CD1c-positive myeloid dendritic cell (primary cell): ENCODE measurements at regions not wholly inside any gene's neighbourhood (a gene's known extent, or its start where the extent isn't known, plus 50 kb on each side); places are given as distances from the start of the nearest gene placed in this dataset.
A peak's percentile ranks its signal among the peaks of the same experiment; 100 is the strongest.

Experiments
- DNase-seq: peaks from one replicate; pipeline ENCODE4 v3.0.0-alpha.2; 2016; ENCODE audit errors: extremely low spot score

DNA sequence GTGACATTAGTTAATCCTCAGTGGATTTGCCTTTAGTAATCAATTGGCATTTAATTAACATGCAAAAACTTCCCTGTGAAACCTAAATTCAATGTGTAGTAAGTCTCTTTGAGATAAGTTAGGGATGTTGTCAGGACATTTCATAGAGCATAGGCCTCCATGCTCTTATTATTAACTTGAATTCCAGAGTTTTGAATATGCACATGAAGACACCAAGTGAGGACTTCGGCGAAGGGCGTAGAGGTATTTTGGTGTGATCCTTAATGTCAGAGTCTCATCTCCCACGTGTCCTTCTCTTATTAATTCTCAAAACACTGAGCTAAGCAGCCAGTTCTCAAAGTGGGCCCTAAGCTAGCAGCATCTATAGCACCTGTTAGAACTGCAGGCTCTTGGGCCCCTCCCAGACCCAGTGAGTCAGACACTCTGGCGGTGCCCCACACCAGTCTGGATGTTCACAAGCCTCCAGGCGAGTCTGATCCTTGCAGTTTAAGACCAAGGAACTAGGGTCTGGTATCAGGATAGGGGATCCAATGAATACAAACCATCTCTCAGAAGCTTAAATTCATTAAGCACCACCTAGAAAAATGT lies 292.1 kb downstream of the QKI start:
- no peak for DNase-seq

DNA sequence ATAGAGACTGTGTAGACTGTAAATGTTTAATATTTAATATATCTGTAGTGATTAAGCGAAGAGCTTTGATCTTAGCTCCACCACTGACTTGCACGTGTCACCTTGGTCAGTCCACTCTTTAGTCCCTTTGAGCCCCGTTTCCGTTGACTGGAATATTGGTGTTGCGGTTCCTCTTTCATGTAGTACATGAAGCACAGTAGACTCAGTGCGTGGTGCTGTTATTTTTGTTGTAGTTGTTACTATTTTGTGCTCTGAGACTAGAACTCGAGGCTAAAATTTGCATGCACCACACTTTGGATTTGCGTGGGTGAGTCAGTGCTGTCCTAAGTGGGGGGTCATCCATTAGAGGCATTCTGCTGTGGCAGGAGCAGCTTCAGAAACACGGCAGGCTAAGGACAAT lies 291.4 kb downstream of the QKI start:
- peak; percentile 43 for DNase-seq

DNA sequence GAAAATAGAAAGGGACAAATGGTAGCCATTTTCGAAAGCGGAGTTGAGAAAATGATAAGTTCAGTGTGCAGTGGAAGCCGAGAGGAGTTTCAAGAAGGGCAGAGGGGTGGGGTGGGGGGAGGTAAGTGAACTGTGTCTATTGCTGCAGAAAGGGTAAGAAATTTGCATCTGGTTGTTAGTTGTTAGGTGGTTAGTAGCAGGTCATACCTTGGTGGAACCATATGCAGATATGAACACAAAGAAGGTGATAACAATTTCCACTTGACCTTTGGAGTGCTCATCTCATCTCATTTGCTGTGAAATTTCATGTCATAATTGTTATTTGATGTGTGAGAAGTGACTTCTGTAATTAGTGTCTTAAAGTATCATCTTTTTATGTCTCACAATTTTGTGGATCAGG lies 288.2 kb downstream of the QKI start:
- DNase-seq: no peak

DNA sequence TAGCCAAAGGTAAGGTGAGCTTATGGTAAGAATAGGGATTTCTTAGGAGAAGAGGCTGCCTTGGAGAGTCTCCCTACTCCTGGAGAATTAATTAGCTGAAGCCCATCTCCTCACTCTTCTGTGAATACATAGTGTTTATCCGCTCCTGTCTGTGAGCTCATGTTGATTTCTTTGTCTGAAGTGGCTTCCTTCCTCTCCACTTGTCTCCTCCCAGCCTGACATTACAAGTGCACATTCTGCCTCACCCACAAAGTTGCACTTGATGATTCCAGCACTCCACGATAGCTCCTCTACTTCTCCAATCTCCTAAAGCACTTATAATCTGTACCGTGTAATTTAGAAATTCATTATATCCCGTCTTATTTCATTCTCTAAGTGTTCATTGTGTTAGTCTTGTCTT lies 287.2 kb downstream of the QKI start:
- DNase-seq: no peak

DNA sequence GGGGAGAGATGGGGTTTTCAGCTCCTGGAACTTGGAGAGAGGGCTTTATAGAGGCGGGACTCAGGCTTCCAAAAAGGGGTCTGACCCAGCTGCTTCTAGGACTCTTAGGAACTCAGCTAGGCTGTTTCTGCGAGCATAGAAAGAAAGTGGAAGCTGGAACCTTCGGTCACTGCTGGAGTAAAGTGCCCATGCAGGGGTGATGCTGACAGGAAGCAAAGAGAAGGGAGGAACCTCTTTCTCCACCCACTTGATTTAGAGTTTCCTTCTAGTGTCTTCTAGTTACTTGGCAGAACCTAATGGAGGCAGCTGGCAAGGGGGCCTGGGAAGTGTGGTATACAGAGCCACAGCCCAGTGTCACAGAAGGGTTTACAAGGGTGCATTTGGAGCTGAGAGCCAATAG lies 283.6 kb downstream of the QKI start:
- DNase-seq: peak; percentile 22

DNA sequence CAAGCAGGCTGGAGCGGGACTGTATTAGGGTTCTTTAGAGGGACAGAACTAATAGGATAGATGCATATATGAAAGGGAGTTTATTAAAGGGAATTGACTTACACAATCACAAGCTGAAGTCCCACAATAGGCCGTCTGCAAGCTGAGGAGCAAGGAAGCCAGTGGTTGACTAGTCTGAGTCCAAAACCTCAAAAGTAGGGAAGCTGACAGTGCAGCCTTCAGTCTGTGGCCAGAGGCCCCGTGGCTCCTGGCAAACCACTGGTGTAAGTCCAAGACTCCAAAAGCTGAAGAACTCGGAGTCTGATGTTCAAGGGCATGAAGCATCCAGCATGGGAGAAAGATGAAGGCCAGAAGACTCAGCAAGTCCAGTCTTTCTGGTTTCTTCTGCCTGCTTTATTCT lies 281.8 kb downstream of the QKI start:
- DNase-seq: peak; percentile 43

DNA sequence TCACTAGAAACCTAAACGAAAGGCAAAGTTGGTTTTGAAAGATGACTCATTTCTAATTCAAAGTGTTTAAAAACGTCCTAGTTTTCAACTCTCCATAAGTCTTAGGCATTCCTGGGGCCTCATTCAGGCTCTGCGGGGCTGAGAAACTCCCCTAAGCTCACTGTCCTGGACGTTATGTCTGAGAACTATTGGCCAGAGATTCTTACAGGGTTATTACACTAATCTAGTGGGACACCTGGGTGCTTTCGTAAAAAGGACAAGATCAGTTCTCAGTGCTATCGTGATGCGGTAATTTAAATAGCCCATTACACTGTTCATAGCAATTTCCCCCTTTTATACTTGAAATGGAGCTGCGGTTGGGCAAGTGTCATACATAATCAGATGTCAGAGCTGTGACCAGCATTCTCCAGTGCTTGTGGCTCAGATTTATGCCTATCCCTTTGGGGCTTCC lies 280.9 kb downstream of the QKI start:
- no peak for DNase-seq

DNA sequence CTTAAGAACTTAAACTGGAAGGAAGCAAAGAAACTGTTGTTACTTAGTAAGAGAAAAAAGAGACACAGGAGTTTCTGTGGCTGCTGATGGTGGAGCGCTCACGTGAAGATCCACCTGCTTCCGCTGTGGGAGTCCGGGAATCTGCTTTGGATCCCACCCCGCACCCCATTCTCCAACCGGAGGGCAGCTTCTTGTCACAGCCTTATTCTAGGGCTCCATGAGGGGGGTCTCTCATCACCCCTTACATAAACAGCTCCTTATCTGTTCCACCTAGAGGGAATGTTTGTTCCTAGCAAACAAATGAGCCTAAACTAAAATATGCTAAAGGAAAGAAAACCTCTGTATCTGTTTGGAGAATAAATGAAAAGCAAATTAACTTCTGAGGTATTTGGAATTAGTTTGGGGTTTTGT lies 280.5 kb downstream of the QKI start:
- no peak for DNase-seq

DNA sequence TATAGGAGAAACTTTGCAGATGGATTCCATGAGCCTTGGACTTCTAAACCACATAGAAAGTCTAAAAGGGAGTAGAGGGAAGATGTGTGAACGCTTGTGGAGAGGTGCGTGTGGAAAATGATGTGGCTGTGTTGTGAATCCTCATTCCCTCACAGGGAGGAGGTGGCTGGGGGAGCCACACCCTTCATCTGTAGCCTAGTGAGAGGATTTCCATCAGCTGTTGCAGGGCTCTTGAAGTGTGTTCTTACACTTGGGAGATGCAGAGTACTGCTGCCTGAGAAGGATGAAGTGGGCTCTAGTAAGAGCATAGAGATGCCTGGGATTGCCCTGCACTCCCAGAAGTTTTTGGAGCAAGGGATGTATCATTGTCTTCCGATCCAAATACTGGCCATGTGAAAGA lies 279.6 kb downstream of the QKI start:
- no peak for DNase-seq

DNA sequence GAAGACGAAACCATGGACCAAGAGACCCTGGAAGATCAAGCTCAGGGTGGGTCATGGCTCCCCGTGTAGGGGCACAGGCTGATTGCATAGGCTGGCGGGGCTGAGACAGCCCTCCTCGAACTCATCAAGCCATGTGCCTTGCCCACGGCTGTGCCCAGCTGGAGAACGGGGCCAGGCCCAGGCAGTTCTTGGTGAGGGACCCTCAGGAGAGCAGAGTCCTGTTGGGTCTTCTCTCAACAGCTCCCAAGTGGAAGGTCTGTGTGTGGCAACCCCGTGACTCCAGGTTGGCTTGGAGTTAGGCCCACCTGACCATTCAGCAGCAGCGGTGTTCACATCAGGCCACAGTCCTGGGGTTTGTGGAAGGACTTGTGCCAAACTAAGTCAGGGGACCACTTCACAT lies 276.5 kb downstream of the QKI start:
- no peak for DNase-seq

DNA sequence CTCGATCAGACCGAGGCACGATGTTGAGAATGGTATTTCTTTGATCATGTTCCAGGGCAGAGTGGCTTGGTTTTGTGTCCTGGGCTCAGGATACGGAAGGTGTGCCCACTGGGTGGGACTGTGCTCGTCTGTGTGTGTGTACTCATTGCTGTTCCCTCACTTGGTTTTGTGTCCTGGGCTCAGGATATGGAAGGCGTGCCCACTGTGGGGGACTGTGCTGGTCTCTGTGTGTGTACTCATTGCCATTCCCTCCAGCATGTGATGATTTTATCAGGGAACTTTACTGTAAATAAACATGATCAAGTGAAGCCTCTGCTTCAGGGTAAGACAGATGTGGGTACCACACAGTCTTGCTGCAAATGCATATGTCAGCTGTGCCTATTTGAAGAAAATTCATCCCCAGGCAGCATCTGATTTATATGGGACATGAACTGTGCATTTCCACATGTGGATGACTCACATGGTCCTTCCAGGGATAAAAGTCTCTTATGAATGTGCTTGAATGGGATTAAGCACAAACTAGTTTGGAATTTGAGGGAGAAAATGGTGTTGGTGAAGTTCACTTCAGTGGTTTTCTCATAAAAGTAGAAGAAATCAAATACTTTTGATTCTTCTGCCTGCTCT lies 274.3 kb downstream of the QKI start:
- DNase-seq: no peak

DNA sequence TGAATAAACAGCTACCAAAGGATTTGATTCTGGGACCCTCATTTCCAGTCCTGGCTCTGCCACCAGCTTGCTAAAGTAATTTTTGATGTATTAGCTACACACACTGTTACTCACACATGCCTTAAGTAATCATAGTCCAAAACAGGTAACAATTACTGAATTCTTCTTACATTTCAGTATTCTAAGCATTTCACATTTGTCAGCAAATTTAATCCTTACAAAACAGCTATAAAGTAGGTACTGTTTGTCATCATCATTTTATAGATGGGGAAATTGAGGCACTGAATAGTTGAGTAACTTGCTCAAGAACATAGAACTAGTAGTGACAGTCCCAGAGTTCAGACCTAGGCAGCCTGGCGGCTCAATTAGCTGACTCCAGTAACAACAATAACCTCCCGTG lies 272.6 kb downstream of the QKI start:
- DNase-seq: no peak

DNA sequence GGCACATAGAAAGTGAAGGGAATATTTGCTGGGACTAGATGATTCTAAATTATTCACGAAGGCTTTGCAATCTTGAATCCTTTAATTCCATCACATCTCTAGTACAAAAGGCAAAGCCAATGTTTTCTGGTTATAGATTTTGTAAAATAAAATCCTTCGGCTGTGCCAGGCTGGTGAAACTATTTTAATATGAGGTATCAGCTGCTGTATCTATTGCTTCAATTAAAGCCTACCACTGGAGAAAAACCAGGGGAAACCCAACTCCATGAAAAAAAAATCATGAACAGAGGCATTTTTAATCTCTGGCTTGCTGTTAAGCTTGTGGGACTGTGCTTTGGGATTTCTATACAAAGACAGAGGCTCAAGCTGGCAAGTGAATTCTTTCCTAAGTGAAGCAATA lies 271.8 kb downstream of the QKI start:
- no peak for DNase-seq

DNA sequence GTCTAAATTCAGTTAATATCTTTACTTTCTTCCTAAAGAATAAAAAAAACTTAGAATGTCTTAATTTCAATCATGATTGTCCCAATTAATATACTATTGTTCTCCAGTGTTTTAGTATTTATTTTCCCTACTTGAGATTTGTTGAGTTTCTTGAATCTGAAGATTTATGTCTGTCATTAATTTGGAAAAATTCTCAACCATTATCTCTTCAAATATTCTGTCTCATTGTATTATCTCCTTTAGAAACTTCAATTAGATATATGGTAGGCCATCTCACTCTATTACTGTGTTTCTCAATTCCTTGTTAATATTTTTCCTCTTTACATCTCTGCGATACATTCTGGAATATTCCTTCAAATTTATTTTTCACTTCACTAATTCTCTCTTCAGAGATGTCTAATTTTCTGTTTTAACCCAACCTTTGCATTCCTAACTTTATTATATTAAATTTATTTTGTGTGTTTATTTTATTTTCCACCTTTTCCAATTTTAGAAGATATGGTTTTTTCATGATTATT lies 268.6 kb downstream of the QKI start:
- no peak for DNase-seq

DNA sequence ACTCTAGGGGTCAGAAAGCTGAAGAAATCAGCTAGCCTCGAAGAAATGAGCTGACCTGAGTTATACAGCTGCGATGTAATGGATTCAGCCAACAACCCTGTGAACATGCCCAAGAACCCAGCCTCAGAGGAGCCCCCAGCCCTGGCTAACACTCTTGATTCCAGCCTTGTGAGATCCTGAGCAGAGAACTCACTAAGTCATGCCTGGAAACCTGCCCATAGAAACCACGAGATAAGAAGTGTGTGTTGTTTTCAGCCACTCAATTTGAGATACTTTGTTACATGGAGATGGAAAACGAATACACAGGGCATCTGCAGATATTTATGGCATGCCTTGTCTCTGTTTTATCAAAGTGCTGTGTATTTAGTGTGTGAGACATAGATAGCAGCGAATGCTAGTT lies 265.2 kb downstream of the QKI start:
- no peak for DNase-seq

DNA sequence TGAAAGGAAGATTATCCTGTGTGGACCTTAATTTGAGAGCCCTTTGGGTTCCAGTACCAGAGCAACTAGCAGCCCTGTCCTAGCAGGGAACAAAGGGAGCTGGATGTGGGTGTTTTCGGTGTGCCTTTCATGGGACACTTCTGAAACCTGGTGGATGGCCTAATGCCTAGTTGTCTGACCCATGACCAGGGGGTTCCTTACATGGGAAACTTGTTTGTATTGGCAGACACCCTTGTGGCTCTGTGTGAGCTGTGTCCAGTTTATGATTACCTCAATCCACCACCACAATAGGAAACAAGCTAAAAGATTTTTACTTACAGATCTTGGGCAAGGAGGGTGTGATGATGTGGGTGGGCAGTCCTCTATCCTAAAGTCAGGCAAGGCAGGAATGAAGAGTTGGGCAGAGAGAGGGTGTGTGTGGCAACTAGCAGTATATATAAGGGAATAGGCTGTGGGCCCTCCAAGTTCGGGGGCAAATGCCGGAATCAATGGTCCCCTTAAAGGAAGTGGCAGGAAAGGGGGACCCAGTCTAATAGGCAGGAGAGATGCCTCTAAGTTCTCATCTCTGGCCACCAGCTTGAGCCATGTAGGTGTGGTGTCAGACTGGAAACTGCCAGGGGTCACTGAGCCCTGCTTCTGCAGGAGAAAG lies 264.6 kb downstream of the QKI start:
- DNase-seq: no peak

DNA sequence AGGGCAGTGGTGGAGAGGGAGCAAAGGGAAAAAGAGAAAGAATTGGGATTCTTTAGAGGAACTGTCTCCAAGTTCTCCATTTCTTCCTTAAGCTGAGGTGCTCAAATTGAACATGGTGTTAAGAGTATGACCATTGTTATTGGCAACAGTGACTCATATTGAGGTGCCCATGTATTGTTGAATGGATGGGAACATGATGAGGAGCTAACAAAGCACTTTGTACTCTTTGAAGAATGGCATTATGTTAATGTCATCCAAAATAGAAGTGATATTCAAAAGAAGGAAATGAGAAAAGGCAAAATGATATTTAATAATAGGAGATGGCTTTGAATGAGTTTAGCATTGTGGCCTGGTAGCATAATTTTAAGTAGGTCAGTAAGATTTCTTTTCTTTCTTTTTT lies 261.1 kb downstream of the QKI start:
- DNase-seq: no peak

DNA sequence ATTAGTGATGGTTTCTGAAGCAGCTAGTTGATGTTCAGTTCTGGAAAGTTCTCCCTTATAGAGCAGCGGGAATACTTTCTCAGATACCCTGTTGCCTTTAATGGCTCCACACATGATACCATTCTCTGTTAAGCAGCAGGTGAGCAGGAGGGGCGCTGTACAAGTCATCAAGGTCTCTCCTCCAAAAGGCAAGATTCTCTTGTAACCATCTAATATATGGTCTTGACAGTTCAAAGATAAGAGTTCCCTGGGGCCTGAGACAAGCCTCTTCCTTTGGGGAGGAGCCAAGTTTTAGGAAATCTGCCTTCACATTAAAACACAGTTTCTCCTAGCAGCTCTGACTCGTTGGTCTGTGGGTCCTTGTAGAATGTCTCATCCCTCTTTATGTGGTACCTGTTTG lies 258.2 kb downstream of the QKI start:
- DNase-seq: no peak

DNA sequence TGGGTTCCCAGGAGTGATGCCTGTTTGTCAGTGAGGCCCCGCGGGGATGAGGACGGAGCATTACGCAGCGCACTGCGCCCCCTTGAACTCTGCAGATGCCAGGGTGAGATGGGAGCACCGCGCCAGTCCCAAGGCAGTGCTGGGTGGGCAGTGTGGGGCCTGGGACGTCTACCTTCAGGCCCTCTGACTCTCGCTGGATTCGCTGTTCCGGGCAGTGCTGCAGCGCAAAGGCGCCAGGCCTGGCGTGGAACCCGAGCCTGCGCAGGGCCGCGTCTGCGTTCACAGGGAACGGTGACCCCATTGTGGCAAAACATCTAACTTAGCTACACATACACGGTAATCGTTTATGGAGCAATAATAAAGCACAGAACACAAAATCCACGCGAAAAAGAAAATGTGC lies 257.3 kb downstream of the QKI start:
- no peak for DNase-seq

DNA sequence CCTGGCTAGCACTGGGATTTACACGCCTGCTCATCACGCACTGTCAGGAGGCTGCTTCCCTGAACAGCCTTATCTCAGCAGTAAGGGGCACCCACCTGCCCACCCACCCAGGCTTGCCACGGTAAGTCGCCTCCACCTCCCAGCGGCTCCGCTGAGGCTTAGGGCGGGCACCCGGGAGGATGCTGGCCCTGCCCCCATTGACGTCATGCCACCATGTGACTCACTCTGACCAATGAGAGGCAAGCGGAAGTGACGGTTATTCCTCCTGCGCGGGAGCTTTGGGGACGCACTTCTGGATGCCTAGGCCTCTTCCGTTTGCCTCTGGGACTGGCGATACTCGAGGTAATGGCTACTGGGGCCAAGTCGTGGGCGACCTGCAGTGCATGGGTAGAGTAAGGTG lies 256.8 kb downstream of the QKI start:
- no peak for DNase-seq

DNA sequence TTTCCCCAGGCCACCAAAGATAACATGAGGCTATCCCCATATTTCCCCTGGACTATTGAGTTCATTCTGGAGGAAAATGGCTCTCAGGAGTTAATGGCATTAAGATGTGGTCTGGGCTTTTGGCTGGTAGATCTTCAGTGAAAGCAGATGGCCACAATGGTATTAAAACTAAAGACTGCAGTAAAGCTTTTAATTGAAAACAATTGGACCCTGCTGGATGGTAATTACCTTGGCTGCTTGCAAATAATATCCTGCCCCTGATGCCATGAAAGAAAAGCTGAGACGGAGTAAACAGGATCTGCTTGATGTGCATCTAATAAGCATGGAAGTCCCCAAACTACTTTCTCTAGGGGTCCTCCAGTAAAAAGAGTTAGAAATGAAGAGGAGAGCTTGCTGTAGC lies 255.8 kb downstream of the QKI start:
- no peak for DNase-seq

DNA sequence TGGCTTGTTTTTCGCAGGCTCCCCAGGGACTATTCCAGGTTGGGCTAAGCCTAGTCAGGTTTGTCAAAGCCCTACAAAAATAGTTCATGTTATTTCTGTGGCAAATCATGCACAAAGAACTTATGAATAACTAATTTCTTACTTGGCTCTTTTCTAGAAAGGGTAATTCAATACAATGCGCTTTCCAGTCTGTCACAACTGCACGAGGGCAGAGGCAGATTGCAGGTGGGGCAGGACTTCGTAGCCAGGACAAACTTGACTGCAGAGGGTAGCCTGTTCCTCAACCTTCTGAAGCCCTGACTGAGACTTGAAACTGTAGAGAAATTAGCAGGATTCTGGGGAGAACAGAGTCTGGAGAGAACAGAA lies 253.5 kb downstream of the QKI start:
- DNase-seq: no peak

DNA sequence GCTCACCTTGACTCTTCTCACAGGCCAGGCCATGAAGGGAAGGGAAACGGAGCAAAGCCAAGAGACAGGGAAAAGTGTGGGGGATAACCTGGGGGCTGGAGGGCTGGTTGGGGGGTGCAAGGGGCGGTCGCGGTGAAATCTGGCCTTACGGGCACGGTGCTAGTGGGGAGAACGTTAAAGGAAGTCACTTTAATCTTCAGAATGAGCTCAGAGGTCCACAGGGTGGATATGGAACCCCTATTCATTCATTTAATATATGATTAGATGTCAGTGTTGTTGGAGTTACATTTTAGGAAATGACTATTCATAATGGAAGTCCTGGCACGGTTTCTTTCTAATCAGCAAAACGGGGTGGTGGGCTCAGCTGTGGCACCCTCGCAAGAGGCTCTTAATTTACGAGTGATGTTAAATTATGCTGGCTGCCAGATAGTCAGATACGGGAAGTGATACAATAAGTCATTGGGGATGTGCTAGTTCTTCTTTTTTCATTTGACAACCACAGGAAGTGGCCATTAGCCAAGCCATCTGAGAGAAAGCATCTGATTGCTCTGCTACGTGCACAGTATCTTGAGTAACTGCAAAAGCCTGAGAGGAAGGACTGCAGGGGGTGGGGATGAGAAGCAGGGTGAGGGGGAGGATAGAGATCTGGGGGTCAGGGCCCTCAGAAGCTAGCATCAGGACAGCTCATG lies 253.0 kb downstream of the QKI start:
- peak; percentile 95 for DNase-seq
